ENCODE measurements at regions not wholly inside any gene's neighbourhood (a gene's known extent, or its start where the extent isn't known, plus 50 kb on each side); places are given as distances from the start of the nearest gene placed in this dataset.

DNA sequence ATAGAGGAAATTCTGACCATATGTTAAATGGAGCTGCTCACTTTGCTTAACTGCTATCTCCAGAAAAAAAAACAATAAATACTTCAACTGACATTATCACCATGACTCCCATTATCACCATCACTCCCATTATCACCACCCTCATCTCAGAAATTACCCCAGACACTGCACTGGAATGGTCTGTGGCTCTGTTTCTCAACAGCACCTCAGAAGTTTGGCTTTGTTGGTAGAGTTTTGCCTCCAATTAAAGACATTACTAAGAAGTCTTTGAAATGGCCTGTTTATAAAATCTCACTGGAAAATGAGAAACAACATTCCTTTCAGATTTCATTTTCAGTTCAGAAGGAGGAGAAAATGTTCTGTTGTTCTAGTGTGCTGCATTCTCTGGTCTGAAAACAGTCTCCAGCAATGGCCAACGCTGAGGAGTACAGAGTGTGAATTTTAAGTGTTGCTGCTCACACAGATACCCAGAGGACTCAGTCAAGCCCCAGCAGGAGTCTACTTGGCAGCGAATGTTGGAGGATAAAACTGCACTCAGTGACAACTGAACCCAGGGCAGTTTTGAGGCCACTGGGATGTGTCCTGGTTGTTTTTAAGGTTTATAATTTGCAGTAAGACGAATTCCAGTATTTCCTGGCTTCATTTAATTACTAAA lies 364.5 kb upstream of the CDH2 start:
- H3K4me3 ChIP-seq (ENCODE audit: low read depth in 2 of 2, low read length in 2 of 2), result no peak overlapping the region
- DNase-seq (ENCODE audit: low read depth, low spot score), result no peak
- POLR2A ChIA-PET, result no interaction called here
- H3K9me3 ChIP-seq (ENCODE audit: control insufficient read depth, insufficient read depth, low read depth, low read length), result no peaks in the 10 kb centered on the region
- no peaks in the 10 kb centered on the region for H3K4me1 ChIP-seq (ENCODE audit: control insufficient read depth, insufficient read depth, low read length)
- H3K36me3 ChIP-seq (ENCODE audit: control insufficient read depth, insufficient read depth, low read length), result no peaks in the 10 kb centered on the region
- no peak overlapping the region for H3K27ac ChIP-seq (ENCODE audit: low read length)
- CTCF ChIA-PET, result no interaction called here
- TF ChIP-seq SIN3A (IDR thresholded peaks at IDR 0.05; ENCODE audit: borderline replicate concordance, insufficient read depth, low read depth, low read length), result no peak
- no peak for TF ChIP-seq CTCF (IDR thresholded peaks at IDR 0.05)
- no peak for TF ChIP-seq POLR2AphosphoS5 (IDR thresholded peaks at IDR 0.05; ENCODE audit: low read depth, low read length)
- TF ChIP-seq REST (IDR thresholded peaks at IDR 0.05; ENCODE audit: insufficient read depth in 1 of 2, low read depth in 2 of 2, low read length in 1 of 2), result no peak
- TF ChIP-seq TCF7L2 (IDR thresholded peaks at IDR 0.05; ENCODE audit: low read depth, low read length), result no peak
- no peak for ATAC-seq
- BruUV-seq (replicated peaks), result no TSS peak
- in situ Hi-C loops (cut with HindIII; ENCODE audit: low pct_unique_long_range_greater_than_20kb, low sequenced_read_pairs), result no loop called here
- intact Hi-C loops (cut with micrococcal nuclease; ENCODE audit: unreplicated experiment), result no loop called here
- no peaks in the 10 kb centered on the region for H3K27me3 ChIP-seq (ENCODE audit: control insufficient read depth, insufficient read depth, low read length)

DNA sequence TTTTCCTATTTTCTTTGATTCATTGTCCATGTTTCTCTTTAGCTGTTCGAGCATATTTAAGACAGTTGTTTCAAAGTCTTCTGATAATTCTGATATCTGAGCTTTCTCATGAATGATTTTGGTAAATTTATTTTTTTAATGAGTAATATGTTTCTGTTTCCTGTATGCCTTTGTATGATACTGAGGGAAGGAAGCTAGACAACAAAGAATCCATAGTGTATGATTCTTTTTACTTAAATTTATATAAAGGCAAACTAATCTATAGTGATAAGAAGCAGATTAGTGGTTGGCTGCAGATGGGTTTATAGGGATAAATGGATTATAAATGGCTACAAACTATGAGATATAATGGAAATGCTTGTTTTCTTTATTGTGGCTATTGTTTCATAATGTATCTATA lies 352.7 kb upstream of the CDH2 start:
- no peaks in the 10 kb centered on the region for H3K9me3 ChIP-seq (ENCODE audit: control insufficient read depth, insufficient read depth, low read depth, low read length)
- no peak for TF ChIP-seq REST (IDR thresholded peaks at IDR 0.05; ENCODE audit: insufficient read depth in 1 of 2, low read depth in 2 of 2, low read length in 1 of 2)
- no peaks in the 10 kb centered on the region for H3K36me3 ChIP-seq (ENCODE audit: control insufficient read depth, insufficient read depth, low read length)
- ChIA-PET POLR2A (no interaction called here), CTCF (no interaction called here)
- no peak overlapping the region for H3K27ac ChIP-seq (ENCODE audit: low read length)
- in situ Hi-C loops (cut with HindIII; ENCODE audit: low pct_unique_long_range_greater_than_20kb, low sequenced_read_pairs) (no loop called here), intact Hi-C loops (cut with micrococcal nuclease; ENCODE audit: unreplicated experiment) (no loop called here)
- H3K27me3 ChIP-seq (ENCODE audit: control insufficient read depth, insufficient read depth, low read length), result no peaks in the 10 kb centered on the region
- H3K4me1 ChIP-seq (ENCODE audit: control insufficient read depth, insufficient read depth, low read length), result no peaks in the 10 kb centered on the region
- ATAC-seq (no peak), DNase-seq (ENCODE audit: low read depth, low spot score) (no peak)
- H3K4me3 ChIP-seq (ENCODE audit: low read depth in 2 of 2, low read length in 2 of 2), result no peak overlapping the region
- no TSS peak for BruUV-seq (replicated peaks)

All from Panc1 (cell line).